ENCODE measurements at regions not wholly inside any gene's neighbourhood (a gene's known extent, or its start where the extent isn't known, plus 50 kb on each side); places are given as distances from the start of the nearest gene placed in this dataset.
A peak's percentile ranks its signal among the peaks of the same experiment; 100 is the strongest.
"Not testable (repeated sequence)": the region's sequence is repeated elsewhere in the genome, so short reads cannot be mapped to it uniquely, and the experiment has no call there.

DNA sequence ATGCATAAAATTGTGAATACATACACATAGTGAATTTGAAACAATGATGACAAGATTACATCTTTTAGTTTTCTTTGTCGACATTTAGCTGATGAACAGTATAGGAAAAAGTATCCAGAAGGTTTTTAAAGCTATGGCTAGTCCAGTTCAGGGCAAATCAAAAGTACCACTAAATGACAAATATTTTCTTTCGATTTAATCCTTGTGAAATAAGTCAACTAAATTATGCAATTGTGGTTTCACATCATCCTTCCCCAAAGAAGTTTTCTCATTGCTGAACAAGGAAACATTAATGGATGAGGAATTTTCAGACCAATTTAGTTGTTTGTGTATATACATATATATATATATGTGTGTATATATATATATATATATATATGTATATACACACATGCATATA, 774.0 kb downstream of the DNAJB9 start:
- no peak for DNase-seq
- intact Hi-C loops (cut with DNase I), result no loop called here

GRCh38 chr7:109351493-109351892, 781.8 kb downstream of the DNAJB9 start:
- intact Hi-C loops (cut with DNase I), result no loop called here

DNA sequence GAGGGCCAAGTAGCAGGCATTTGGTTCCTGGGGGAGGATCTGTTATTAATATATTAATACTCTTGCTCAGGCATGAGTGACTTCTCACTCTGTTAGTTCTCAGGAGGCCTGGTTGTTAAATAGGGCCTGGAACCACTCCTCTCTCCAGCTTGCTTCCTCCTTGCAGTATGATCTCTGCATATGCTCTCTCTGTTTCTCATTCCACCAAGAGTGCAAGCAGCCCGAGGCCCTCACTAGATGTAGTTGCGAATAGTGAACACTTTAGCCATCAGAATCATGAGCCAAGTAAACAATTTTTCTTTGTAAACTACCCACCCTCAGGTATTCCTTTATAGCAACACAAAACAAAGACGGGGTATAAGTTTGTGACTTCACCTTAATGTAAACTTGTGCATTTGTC, 784.3 kb downstream of the DNAJB9 start:
- intact Hi-C loops (cut with DNase I), result no loop called here
- no peak for DNase-seq

More at GRCh38 chr7:109351493-109351892, 781.8 kb downstream of the DNAJB9 start:
- peak in 1 of 42 donors; percentile 1 for DNase-seq

DNA sequence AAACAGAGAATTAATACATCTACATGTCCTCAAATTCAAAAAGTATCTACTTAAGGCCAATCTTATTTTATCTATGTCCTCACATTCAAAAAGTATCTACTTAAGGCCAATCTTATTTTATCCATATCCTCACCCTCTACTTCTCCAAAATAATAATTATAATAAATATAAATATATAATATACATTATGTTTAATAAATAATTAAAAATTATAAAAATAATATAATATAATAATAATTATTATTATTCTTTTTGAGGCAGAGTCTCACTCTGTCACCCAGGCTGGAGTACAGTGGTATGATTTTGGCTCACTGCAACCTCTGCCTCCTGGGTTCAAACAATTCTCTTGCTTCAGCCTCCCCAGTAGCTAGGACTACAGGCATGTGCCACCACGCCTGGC, 784.9 kb downstream of the DNAJB9 start:
- no peak for DNase-seq
- intact Hi-C loops (cut with DNase I), result no loop called here

DNA sequence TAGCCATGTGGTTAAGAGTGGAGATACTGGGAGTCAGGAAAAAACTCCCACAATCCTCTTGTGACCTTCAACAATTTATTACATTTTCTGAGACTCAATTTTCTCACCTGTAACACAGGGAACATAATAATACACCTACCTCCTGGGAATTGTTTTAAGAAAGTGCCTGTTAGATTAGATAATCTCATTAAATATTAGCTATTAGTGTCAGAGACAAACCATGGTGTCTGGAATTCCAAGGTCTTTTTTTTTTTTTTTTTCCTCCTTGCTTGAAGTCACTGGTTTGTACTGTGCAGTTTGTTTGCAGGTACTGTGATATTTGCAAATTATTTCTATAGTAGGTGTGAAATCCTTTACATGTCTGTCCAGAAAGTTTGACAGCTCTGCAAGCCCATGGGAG, 806.1 kb downstream of the DNAJB9 start:
- DNase-seq, result no peak
- intact Hi-C loops (cut with DNase I), result no loop called here

GRCh38 chr7:109376576-109376975, 806.9 kb downstream of the DNAJB9 start:
- DNase-seq, result no peak
- intact Hi-C loops (cut with DNase I), result no loop called here

DNA sequence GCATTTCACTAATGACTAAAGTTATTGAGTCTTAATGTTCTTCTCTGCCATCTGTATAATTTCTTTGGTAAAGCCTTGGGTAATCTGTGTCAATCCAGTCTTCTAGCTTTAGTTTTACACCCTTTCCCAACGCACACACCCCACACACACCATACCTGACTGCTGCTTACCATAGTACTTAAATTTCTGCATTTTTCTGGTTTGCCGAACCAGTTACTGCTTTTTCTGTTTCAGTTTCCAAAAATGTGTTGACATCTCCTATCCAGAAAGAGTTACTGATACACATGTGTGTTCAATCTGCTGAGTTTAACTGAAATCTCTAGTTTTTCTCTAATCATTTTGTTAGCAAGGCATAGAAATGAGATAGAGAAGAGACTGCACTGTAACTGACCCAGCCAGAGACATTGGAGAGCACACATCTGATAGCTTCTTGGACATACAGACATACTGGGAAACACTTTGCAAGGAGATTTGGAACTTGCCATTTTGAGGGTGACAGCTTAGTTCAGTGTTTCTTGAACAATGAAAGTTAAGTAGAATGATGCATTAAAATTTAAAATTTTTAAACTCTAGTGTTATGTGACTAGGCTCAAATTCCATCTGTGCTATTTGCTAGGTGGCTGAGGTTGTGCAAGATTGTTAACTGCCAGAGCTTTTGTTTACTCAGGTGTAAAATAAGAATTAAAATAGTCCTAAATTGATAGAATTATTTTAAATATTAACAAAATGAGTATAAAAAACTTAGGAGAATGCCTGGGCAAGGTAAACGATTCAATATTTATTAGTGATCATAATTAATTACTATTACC, 807.6 kb downstream of the DNAJB9 start:
- intact Hi-C loops (cut with DNase I), result no loop called here
- no peak for DNase-seq

DNA sequence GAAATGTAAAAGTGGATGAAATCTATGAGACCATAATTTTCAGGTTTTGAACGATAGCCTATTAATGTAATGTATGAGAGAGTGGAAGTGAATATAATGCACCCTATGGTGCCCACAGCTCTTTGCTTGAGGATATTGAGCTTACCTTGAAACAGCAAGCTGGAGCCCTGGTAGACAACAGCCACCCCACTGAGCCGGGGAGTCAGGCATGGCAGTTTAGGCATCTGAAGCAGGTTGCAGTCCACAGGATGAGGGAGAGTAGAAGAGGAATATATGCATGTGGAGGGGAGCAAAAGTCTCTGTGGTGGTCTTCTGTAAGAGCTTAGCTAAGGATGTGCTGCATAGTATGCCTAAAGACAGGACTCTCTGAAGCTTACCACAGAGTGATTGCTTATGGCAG, 817.3 kb downstream of the DNAJB9 start:
- intact Hi-C loops (cut with DNase I), result no loop called here
- no peak for DNase-seq

- peak in 3 of 42 donors; percentile 2 to 23 (median 9) for DNase-seq
- intact Hi-C loops (cut with DNase I), result no loop called here
Observed at GRCh38 chr7:109387530-109387929, 817.9 kb downstream of the DNAJB9 start.

- no peak for DNase-seq
- intact Hi-C loops (cut with DNase I), result no loop called here
Observed at GRCh38 chr7:109391240-109391639, 821.6 kb downstream of the DNAJB9 start.

DNA sequence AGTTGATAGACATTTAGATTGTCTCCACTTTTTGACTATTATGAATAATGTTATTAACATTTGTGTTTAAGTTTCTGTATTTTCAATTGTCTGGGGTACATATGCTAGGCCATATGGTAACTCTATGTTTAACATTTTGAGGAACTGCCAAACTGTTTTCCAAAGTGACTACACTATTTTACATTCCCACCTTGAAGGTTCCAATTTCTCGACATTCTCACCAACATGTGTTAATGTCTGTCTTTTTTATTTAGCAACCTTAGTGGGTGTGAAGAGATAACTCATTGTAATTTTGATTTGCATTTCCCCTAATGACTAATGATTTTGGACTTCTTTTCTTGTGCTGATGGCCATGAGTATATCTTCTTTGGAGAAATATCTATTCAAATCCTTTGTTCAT, 832.4 kb downstream of the DNAJB9 start:
- intact Hi-C loops (cut with DNase I), result no loop called here
- DNase-seq, result no peak

DNA sequence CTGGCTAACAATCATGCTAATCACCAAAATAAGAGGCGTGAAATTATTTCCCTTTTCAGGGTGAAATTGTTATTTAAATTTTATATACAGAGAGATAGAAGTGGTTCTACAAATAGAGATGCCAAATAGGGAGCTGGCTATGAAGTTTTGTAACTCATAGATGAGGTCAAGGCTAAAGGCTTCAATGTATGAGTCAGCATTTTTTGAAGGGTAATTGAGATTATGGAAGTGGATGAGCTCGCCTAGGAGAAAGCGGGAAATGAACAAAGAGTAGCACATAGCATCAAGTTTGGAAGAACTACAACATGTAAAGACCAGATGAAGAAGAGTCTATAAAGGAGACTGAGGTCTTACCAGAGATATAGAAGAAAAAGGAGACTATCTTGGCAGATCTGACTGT, 838.1 kb downstream of the DNAJB9 start:
- intact Hi-C loops (cut with DNase I), result no loop called here

DNA sequence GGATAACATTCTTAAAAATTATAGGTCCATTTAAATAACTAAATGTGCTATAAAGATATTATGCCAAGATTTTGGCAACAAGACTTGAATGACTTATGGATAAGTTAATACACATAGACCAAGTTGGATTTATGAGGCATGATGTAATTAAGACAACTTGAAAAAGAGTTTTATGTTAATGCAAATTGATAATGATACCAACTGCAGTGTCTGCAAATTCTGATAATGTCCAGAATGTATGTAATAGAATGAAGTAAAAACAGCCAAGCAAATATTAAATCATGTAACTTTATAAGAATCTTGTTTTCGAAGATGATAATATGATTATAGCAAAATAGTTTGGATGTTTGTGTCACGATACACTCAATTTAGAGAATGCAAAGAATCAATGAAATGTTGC, 868.3 kb downstream of the DNAJB9 start:
- intact Hi-C loops (cut with DNase I), result no loop called here
- DNase-seq, result no peak

More for the DNA sequence above, 838.1 kb downstream of the DNAJB9 start:
- no peak for DNase-seq

- intact Hi-C loops (cut with DNase I), result no loop called here
- no peak for DNase-seq
Observed at GRCh38 chr7:109449760-109450159, 880.1 kb downstream of the DNAJB9 start.

GRCh38 chr7:109456116-109456515, 886.4 kb downstream of the DNAJB9 start:
- intact Hi-C loops (cut with DNase I), result no loop called here
- DNase-seq, result no peak

DNA sequence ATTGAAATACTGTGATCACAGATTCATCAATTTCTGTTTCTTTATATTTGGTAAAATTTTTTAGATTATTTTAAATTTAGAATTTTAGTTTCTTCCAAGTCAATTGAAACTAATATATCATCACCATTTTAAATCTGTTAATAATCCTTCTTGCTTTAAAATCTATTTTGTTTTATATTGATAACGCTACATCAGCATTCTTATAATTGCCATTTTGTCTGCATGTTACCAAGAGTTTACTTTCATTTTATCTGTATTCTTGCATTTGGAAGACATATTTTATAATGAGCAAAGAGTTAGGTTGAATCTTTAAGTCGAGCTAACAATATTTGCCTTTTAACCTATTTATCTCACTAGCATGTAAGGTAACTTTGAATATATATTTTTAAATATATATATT, 890.6 kb downstream of the DNAJB9 start:
- no peak for DNase-seq
- intact Hi-C loops (cut with DNase I), result no loop called here

DNA sequence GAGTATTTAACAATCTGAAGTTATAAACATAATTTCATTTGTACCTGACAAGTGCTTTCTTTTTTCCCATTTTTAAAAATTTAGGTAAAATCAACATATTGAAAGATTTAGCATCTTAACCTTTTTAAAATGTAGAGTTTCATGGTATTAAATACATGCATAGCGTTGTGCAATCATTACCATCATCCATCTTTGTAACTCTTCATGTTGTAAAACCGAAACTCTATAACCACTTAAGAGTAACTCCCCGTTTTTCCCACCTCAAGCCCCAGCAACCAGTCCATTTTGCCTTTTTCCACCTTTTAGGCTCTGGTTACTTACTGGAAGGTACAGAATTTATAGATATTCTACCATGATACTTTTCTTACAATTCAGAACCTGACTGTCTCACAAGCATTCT, 892.5 kb downstream of the DNAJB9 start:
- DNase-seq, result no peak
- intact Hi-C loops (cut with DNase I), result no loop called here

DNA sequence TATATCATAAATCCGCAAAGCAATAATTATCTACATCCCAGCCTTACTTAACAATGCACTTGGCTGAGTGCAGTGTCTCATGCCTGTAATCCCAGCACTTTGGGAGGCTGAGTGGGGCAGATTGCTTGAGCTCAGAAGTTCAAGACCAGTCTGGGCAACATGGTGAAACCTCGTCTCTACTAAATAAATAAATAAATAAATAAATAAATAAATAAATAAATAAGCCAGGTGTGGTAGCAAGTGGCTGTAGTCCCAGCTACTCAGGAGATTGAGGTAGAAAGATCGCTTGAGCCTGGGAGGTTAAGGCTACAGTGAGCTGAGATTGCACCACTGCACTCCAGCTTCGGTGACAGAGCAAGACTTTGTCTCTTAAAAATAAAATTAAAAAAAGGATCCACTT, 898.1 kb downstream of the DNAJB9 start:
- DNase-seq; intact Hi-C loops (cut with DNase I): not testable (repeated sequence)

DNA sequence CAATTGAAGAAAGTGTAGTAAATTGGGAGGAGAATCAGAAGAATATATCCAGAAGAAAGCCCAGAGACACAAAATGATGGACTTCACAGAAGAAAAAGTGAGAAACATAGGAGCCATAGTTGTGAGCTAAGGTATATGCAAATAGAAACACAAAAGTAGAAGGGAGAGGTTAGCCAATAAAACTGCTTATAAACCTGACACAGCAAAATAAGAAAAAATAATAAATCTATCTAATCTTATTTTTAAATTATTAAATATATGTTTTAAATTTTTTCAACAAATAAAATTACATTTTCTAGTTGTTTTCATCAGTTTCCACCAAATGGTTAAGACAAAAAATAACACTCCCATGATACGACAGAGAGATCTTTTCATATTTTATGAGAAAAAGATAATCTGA, 903.5 kb downstream of the DNAJB9 start:
- DNase-seq, result no peak
- intact Hi-C loops (cut with DNase I), result no loop called here

DNA sequence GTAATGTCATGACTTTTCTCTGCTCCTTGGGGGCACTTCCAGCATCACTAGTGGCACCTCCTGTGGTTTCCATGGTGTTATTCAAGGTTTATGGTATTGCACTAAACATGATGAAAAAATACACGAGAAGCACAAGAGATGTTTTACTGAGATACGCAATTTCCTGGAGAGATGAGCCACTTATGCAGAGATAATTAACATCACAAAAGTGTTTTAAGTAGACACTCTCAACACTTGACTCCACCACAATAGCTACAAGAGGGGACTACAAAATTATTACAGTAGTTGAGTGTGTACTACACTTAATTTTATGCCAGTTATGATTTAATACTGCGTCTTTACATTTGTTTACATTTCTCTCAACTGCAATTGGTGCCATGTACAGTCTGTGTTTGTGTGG, 906.7 kb downstream of the DNAJB9 start:
- intact Hi-C loops (cut with DNase I), result no loop called here
- no peak for DNase-seq

GRCh38 chr7:109479388-109479787, 909.7 kb downstream of the DNAJB9 start:
- no peak for DNase-seq

More at GRCh38 chr7:109479388-109479787, 909.7 kb downstream of the DNAJB9 start:
- intact Hi-C loops (cut with DNase I), result no loop called here
